ENCODE measurements at regions not wholly inside any gene's neighbourhood (a gene's known extent, or its start where the extent isn't known, plus 50 kb on each side); places are given as distances from the start of the nearest gene placed in this dataset.

- H3K4me3 ChIP-seq (replicated peaks in 1 of 2; ENCODE audit: low read depth in 2 of 2, low read length in 2 of 2), result no peak overlapping the region
- DNase-seq (ENCODE audit: low read depth in 2 of 2), result peak in 1 of 2 donors; percentile 22
These were observed 144.2 kb upstream of the SOX2 start for GRCh38 chr3:181567311-181568075.

GRCh38 chr3:181565416-181565815, 146.3 kb upstream of the SOX2 start:
- TF ChIP-seq CTCF (IDR thresholded peaks at IDR 0.05; ENCODE audit: low read depth, low read length), result no peak
- DNase-seq (ENCODE audit: low read depth in 2 of 2), result no peak
- no peak overlapping the region for H3K4me3 ChIP-seq (replicated peaks in 1 of 2; ENCODE audit: low read depth in 2 of 2, low read length in 2 of 2)

More at GRCh38 chr3:181567311-181568075, 144.2 kb upstream of the SOX2 start:
- no peak for TF ChIP-seq CTCF (IDR thresholded peaks at IDR 0.05; ENCODE audit: low read depth, low read length)

GRCh38 chr3:181564222-181564621, 147.5 kb upstream of the SOX2 start:
- no peak overlapping the region for H3K4me3 ChIP-seq (replicated peaks in 1 of 2; ENCODE audit: low read depth in 2 of 2, low read length in 2 of 2)
- peak; percentile 12 for TF ChIP-seq CTCF (IDR thresholded peaks at IDR 0.05; ENCODE audit: low read depth, low read length)
- peak; percentile 1 to 16 for DNase-seq (ENCODE audit: low read depth in 2 of 2)

- no peak overlapping the region for H3K4me3 ChIP-seq (replicated peaks in 1 of 2; ENCODE audit: low read depth in 2 of 2, low read length in 2 of 2)
- no peak for DNase-seq (ENCODE audit: low read depth in 2 of 2)
- TF ChIP-seq CTCF (IDR thresholded peaks at IDR 0.05; ENCODE audit: low read depth, low read length), result no peak
These were observed 150.3 kb upstream of the SOX2 start for GRCh38 chr3:181561139-181562031.

GRCh38 chr3:181558870-181559269, 152.9 kb upstream of the SOX2 start:
- no peak for DNase-seq (ENCODE audit: low read depth in 2 of 2)
- no peak overlapping the region for H3K4me3 ChIP-seq (replicated peaks in 1 of 2; ENCODE audit: low read depth in 2 of 2, low read length in 2 of 2)
- TF ChIP-seq CTCF (IDR thresholded peaks at IDR 0.05; ENCODE audit: low read depth, low read length), result no peak

- no peak for TF ChIP-seq CTCF (IDR thresholded peaks at IDR 0.05; ENCODE audit: low read depth, low read length)
- no peak for DNase-seq (ENCODE audit: low read depth in 2 of 2)
- no peak overlapping the region for H3K4me3 ChIP-seq (replicated peaks in 1 of 2; ENCODE audit: low read depth in 2 of 2, low read length in 2 of 2)
These were observed 156.0 kb upstream of the SOX2 start for GRCh38 chr3:181555681-181556080.

All from cardiac fibroblast (primary cell).